ENCODE measurements at regions not wholly inside any gene's neighbourhood (a gene's known extent, or its start where the extent isn't known, plus 50 kb on each side); places are given as distances from the start of the nearest gene placed in this dataset.

DNA sequence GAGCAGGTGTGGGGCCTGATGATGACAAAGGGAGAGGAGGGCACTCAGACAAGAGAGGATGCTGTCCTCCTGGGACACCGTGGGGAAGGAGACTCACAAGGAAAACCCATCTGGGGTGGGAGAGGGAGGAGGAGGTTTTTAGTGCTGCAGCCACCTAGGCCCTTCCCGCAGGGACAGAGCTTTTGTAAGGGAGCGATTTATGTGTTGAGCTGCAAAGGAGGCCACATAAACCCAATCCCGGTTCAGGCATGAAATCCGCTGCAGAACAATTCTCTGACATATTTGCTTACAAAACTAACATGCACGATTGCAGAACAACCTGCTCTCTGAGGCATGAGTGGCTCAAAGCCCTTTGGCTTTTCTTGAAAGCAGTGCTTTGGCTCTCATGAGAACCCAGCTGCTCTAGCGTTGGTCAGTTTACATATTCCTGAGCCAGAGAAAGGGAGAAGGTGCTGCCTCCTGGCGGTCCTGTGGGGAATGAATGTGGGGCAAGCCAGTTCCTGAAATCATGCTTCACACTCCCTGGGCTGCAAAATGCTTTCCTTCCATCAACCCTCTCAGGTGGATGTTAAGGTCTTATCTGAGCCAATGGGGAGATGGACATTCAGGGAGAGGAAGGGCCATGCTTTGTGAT is 122.4 kb upstream of the NLRP1 start:
- no peak overlapping the region for H2AFZ ChIP-seq (ENCODE audit: low read depth, low read length, severe bottlenecking)
- H3K36me3 ChIP-seq (ENCODE audit: low read length) = no peaks in the 10 kb centered on the region
- H3K9me3 ChIP-seq (ENCODE audit: insufficient read depth, low read length) = no peaks in the 10 kb centered on the region

DNA sequence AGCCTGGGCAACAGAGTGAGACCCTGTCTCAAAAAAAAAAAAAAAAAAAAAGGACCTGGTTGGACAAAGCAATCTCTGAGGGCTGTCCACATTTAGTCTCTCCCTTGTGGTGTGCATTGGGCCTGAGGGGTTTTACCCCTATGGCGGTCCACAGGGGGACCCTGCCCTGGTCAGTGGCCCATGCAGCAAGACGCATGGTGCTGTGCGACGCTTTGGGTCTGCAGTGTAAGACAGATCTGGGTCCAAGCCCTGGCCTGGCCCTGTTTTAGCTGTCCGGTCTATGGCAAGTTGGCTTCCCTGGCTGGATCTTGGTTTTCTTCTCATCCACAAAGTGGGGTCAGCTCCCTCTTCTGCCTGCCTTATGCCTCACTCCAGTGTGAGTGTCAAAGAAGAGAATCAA is 123.2 kb upstream of the NLRP1 start:
- H3K4me2 ChIP-seq (ENCODE audit: low read depth, low read length, poor library complexity, severe bottlenecking) = no peak overlapping the region
- H3K9ac ChIP-seq (ENCODE audit: low read length) = no peak overlapping the region
- no peaks in the 10 kb centered on the region for H3F3A ChIP-seq (ENCODE audit: insufficient read depth)
- H3K9me3 ChIP-seq (ENCODE audit: insufficient read depth, low read length) = no peaks in the 10 kb centered on the region
- H3K79me2 ChIP-seq (ENCODE audit: insufficient read depth, low read length) = no peaks in the 10 kb centered on the region
- H3K4me3 ChIP-seq (ENCODE audit: insufficient read depth, low read length, poor library complexity, severe bottlenecking) = no peak overlapping the region
- H4K20me1 ChIP-seq (ENCODE audit: low read depth, low read length) = no peaks in the 10 kb centered on the region
- H3K27ac ChIP-seq (ENCODE audit: low read depth, low read length) = no peak overlapping the region
- no peaks in the 10 kb centered on the region for H3K36me3 ChIP-seq (ENCODE audit: low read length)
- no peaks in the 10 kb centered on the region for H3K27me3 ChIP-seq (ENCODE audit: low read length)
- no peak overlapping the region for H2AFZ ChIP-seq (ENCODE audit: low read depth, low read length, severe bottlenecking)
- no peak for TF ChIP-seq EZH2phosphoT487 (conservative IDR thresholded peaks at IDR 0.05; ENCODE audit: low read length)
- TF ChIP-seq, protein P1, sequence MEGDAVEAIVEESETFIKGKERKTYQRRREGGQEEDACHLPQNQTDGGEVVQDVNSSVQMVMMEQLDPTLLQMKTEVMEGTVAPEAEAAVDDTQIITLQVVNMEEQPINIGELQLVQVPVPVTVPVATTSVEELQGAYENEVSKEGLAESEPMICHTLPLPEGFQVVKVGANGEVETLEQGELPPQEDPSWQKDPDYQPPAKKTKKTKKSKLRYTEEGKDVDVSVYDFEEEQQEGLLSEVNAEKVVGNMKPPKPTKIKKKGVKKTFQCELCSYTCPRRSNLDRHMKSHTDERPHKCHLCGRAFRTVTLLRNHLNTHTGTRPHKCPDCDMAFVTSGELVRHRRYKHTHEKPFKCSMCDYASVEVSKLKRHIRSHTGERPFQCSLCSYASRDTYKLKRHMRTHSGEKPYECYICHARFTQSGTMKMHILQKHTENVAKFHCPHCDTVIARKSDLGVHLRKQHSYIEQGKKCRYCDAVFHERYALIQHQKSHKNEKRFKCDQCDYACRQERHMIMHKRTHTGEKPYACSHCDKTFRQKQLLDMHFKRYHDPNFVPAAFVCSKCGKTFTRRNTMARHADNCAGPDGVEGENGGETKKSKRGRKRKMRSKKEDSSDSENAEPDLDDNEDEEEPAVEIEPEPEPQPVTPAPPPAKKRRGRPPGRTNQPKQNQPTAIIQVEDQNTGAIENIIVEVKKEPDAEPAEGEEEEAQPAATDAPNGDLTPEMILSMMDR (IDR thresholded peaks at IDR 0.05; ENCODE audit: insufficient read depth, low read length, poor library complexity, severe bottlenecking) = no peak
- H3K9me2 ChIP-seq (replicated peaks; ENCODE audit: insufficient read depth, low read length) = no peaks in the 10 kb centered on the region

More for the DNA sequence above, 122.4 kb upstream of the NLRP1 start:
- no peak overlapping the region for H3K27ac ChIP-seq (ENCODE audit: low read depth, low read length)
- TF ChIP-seq, protein P1 (IDR thresholded peaks at IDR 0.05; ENCODE audit: insufficient read depth, low read length, poor library complexity, severe bottlenecking) = peak; percentile 64
- no peak for TF ChIP-seq EZH2phosphoT487 (conservative IDR thresholded peaks at IDR 0.05; ENCODE audit: low read length)
- H3K27me3 ChIP-seq (ENCODE audit: low read length) = no peaks in the 10 kb centered on the region
- no peaks in the 10 kb centered on the region for H3F3A ChIP-seq (ENCODE audit: insufficient read depth)
- H3K9ac ChIP-seq (ENCODE audit: low read length) = no peak overlapping the region
- no peaks in the 10 kb centered on the region for H4K20me1 ChIP-seq (ENCODE audit: low read depth, low read length)
- no peak overlapping the region for H3K4me3 ChIP-seq (ENCODE audit: insufficient read depth, low read length, poor library complexity, severe bottlenecking)
- no peak overlapping the region for H3K4me2 ChIP-seq (ENCODE audit: low read depth, low read length, poor library complexity, severe bottlenecking)
- H3K79me2 ChIP-seq (ENCODE audit: insufficient read depth, low read length) = no peaks in the 10 kb centered on the region
- no peaks in the 10 kb centered on the region for H3K9me2 ChIP-seq (replicated peaks; ENCODE audit: insufficient read depth, low read length)

DNA sequence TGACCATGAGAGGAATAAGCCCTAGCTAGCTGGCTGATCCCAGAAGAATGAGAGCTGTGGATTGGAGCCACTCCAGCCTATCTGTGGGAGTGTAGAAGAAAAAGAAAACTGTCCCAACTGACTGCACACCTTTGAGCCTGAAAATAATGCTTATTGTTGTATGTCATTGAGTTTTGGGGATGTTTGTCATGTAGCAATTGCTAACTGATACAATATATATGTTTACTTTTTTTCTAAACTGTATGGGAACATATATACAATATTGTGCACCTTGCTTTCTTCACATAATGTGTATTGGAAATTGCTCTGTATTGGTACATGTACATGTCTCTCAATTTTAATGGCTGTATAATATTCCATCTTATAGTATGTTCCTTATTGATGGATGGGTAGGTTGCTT is 124.0 kb upstream of the NLRP1 start:
- Histone ChIP-seq H3K9me2 (replicated peaks; ENCODE audit: insufficient read depth, low read length) (no peaks in the 10 kb centered on the region), H2AFZ (ENCODE audit: low read depth, low read length, severe bottlenecking) (no peak overlapping the region), H3K4me2 (ENCODE audit: low read depth, low read length, poor library complexity, severe bottlenecking) (no peak overlapping the region), H3K9ac (ENCODE audit: low read length) (no peak overlapping the region), H3K27me3 (ENCODE audit: low read length) (no peaks in the 10 kb centered on the region), H3K36me3 (ENCODE audit: low read length) (no peaks in the 10 kb centered on the region), H4K20me1 (ENCODE audit: low read depth, low read length) (no peaks in the 10 kb centered on the region), H3F3A (ENCODE audit: insufficient read depth) (no peaks in the 10 kb centered on the region), H3K79me2 (ENCODE audit: insufficient read depth, low read length) (no peaks in the 10 kb centered on the region), H3K4me3 (ENCODE audit: insufficient read depth, low read length, poor library complexity, severe bottlenecking) (no peak overlapping the region), H3K27ac (ENCODE audit: low read depth, low read length) (no peak overlapping the region), H3K9me3 (ENCODE audit: insufficient read depth, low read length) (no peaks in the 10 kb centered on the region)
- TF ChIP-seq, protein P1 (IDR thresholded peaks at IDR 0.05; ENCODE audit: insufficient read depth, low read length, poor library complexity, severe bottlenecking) = no peak
- no peak for TF ChIP-seq EZH2phosphoT487 (conservative IDR thresholded peaks at IDR 0.05; ENCODE audit: low read length)

All from SU-DHL-6 (cell line).